ENCODE measurements at regions not wholly inside any gene's neighbourhood (a gene's known extent, or its start where the extent isn't known, plus 50 kb on each side); places are given as distances from the start of the nearest gene placed in this dataset.

GRCh38 chr2:21412944-21413443 lies 289.2 kb downstream of the TDRD15 start:
- DNase-seq (ENCODE audit: extremely low read depth, low read depth) = no peak
- TF ChIP-seq, protein P1, sequence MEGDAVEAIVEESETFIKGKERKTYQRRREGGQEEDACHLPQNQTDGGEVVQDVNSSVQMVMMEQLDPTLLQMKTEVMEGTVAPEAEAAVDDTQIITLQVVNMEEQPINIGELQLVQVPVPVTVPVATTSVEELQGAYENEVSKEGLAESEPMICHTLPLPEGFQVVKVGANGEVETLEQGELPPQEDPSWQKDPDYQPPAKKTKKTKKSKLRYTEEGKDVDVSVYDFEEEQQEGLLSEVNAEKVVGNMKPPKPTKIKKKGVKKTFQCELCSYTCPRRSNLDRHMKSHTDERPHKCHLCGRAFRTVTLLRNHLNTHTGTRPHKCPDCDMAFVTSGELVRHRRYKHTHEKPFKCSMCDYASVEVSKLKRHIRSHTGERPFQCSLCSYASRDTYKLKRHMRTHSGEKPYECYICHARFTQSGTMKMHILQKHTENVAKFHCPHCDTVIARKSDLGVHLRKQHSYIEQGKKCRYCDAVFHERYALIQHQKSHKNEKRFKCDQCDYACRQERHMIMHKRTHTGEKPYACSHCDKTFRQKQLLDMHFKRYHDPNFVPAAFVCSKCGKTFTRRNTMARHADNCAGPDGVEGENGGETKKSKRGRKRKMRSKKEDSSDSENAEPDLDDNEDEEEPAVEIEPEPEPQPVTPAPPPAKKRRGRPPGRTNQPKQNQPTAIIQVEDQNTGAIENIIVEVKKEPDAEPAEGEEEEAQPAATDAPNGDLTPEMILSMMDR (IDR thresholded peaks at IDR 0.05; ENCODE audit: low read depth, low read length) = no peak

DNA sequence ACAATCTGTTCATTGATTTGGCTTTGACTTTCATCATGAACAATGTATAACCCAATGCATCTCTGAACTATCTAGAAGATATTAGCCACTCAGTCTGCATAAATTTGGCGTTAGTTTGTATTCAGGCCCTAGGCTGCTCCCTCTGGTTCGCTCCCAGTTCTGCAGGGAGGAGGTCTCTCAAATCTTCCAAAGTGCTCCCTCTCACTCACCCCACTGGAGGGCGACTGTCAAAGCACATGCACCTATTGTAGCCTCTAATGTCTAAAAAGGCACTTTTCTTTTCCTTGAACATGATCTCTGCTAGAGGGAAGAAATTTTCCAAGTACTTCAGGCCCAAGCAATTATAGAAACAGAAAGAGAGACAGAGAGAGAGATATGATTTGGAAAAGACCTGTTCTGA lies 291.5 kb downstream of the TDRD15 start:
- TF ChIP-seq, protein P1 (IDR thresholded peaks at IDR 0.05; ENCODE audit: low read depth, low read length) = no peak

GRCh38 chr2:21416226-21416625 lies 292.5 kb downstream of the TDRD15 start:
- TF ChIP-seq, protein P1 (IDR thresholded peaks at IDR 0.05; ENCODE audit: low read depth, low read length) = no peak
- DNase-seq (ENCODE audit: extremely low read depth, low read depth) = no peak

More for the DNA sequence above, 291.5 kb downstream of the TDRD15 start:
- DNase-seq (ENCODE audit: extremely low read depth, low read depth) = no peak

DNA sequence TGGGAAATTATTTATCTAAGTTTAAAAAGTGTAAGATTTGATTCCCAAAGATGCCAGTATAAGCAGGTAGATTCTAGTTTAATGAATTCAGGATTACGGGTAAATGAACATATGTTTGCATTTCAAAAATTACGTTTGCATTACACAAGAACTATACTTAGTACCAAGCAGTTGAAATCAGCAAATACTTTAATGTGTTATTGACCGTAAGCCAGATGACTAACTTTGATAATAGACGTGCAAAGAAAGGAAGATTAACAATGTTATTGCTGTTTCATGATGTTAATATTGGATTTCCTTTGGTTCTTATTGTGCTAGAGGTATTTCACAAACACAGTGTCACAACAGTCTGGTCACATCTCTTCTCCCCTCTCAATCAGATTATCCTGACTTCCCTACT lies 294.7 kb downstream of the TDRD15 start:
- DNase-seq (ENCODE audit: extremely low read depth, low read depth) = no peak
- TF ChIP-seq, protein P1 (IDR thresholded peaks at IDR 0.05; ENCODE audit: low read depth, low read length) = no peak

GRCh38 chr2:21420553-21421335 lies 297.0 kb downstream of the TDRD15 start:
- no peak for DNase-seq (ENCODE audit: extremely low read depth, low read depth)
- TF ChIP-seq, protein P1 (IDR thresholded peaks at IDR 0.05; ENCODE audit: low read depth, low read length) = no peak

GRCh38 chr2:21422050-21422449 lies 298.3 kb downstream of the TDRD15 start:
- TF ChIP-seq, protein P1 (IDR thresholded peaks at IDR 0.05; ENCODE audit: low read depth, low read length) = no peak
- no peak for DNase-seq (ENCODE audit: extremely low read depth, low read depth)

DNA sequence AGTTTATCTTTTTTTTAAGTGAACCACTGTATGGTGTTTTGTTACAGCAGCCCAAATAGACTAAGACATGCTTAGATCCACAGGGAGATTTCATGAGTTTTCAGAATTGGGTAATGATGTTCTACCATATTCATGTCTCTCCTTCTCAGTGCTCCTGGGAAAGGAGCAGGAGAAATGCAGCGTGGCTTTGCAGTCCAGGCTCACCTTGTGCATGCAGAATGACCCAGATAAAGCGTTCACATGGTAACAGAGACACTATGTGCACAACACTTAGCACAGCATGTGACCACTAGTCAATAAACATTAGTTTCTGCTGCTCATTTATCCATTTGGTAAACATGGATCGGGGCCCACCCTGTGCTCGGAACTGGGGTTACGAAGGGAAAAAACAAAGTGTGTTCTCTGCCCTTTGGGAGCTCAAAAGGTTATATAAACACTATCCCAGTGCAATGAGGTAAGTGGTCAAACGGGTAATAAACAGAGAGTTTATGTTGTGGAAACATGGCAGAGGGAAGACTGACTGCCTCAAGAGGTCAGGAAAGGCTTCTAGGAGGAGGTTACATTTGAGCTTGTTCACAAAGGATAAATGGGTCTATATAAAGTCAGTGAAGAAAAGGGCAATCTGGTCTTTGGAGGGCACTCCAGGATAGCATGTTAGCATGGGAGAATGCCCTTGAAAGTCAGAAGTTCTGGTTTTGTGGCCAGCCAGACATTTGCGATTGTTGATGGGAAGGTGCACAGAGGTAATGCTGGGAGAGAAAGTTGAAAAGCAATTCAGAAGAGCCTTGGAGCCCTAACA lies 299.2 kb downstream of the TDRD15 start:
- TF ChIP-seq, protein P1 (IDR thresholded peaks at IDR 0.05; ENCODE audit: low read depth, low read length) = no peak

More for the DNA sequence above, 299.2 kb downstream of the TDRD15 start:
- no peak for DNase-seq (ENCODE audit: extremely low read depth, low read depth)
